IPS-18c (cell line): ENCODE measurements at regions not wholly inside any gene's neighbourhood (a gene's known extent, or its start where the extent isn't known, plus 50 kb on each side); places are given as distances from the start of the nearest gene placed in this dataset.
"Not testable (repeated sequence)": the region's sequence is repeated elsewhere in the genome, so short reads cannot be mapped to it uniquely, and the experiment has no call there.

ENCODE experiments used
- H3K4me3 ChIP-seq: 2 replicates; pipeline ENCODE4 v1.7.0; 2013; ENCODE audit warnings: low read depth, mild to moderate bottlenecking, low read length, moderate library complexity; ENCODE audit not compliant: insufficient read depth
- H3K9me3 ChIP-seq: one replicate; pipeline ENCODE4 v1.6.1; 2013; ENCODE audit warnings: mild to moderate bottlenecking, low read length, moderate library complexity; ENCODE audit not compliant: control insufficient read depth, insufficient read depth

DNA sequence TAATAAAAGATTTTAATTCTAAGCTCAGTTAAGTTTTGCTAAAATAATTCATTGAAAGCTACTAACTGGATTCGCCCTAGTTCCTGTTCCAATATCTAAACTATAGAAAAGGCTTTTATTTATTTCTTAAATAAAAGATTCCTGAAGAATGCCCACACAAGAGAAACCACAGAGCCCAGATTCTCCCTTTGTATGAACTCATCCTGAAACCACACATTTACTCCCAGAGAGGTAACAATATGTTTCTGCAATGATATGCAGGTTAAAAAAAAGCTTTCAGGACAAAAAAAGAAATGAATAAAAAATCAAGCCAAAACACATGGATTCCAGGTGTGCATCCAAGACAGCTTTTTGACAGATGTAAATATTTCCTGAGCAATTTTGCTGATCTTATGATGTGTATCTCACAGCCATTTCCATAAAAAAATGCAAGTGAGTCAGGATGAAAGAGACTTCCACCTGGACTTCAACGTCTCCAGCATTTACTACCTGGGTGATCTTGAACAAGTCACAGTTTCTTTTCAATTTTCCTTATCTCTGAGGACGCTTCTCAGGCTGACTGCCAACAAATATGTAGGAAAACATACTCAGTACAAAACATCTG lies 234.4 kb upstream of the FAT1 start:
- H3K9me3 ChIP-seq: no peaks in the 10 kb centered on the region
- no peak overlapping the region for H3K4me3 ChIP-seq

DNA sequence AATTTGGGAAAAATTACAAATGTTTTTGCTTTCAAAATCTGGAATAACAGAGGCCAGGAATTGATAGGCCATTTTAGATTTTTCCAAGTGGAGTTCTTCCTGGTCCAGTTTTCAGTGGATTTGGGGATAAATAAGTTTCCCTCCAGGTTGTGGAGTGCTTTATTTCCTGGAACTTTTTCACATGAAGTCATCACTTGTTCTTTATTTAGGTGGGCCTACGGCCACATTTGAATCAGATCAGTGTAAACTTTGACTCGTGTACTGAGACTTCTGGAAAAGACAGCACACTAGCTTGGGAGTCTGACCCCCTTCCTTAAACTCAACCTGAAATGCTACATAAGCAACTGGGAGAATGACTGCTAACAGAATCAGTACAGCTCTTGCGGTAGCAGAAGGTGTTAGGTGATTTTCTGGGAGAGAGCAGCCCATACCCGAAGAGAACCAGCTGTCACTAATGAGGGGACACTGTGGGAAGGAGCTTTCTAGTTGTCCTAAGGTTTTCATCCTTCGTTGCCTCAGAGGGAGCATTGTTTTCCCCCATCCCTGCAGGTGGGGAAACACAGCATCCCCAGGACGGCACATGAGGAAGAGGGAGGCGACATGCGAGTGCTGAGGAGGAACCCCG lies 235.2 kb upstream of the FAT1 start:
- H3K4me3 ChIP-seq: no peak overlapping the region
- H3K9me3 ChIP-seq: no peaks in the 10 kb centered on the region

DNA sequence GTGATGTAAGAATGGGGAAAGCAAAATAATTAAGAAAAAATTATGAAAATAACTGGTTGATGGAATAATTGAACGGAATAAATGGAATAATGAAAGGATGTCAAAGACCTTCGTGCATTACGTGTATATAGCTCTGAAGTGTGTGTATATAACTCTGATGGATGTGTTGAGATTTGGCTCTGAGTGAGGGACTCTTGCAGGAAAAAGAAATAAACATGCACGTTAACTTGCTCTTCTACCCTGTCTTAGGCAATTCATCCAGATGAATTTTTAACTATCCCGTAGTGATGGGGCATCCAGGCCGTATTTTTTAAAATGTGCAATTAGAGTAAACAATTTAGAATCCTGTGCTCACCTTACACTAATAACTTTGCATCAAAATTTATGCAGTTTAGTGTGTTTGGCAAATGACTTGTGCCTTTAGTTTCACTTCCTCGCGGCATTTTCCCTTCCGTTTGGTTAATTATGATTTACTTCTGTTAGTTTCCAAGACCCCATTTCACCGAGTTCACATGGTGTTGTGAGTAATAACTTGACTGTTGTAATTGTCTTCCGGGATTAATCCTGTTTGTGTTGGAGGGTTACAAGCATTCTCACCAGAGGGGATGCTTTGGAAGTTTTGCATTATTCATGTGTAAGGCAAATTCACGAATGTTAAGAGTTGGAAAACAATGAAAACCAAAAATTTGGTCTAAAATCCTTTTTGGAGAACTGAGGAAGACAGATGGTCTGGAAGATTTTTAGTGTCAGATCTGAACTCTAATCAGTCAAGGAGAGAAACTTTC lies 256.5 kb upstream of the FAT1 start:
- no peaks in the 10 kb centered on the region for H3K9me3 ChIP-seq
- H3K4me3 ChIP-seq: no peak overlapping the region

DNA sequence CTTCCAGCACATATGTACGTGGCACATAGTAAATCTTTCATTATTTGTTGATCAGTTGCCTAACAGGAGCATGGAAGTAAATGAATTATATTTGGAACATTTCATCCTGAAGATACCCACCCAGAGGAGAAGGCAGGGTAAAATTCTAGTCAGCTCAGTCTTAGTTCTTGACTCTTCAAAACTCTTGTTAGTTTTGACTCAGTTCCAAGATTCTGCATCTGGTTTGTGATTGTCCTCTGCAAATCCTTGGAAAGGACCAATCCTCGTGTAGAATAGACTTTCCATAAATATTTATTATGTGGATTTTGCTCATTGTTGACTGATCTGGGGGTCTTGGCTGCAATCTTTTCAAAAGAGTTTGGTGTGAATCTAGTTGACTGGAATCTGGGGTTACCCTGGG lies 257.5 kb upstream of the FAT1 start:
- Histone ChIP-seq H3K9me3 (no peaks in the 10 kb centered on the region), H3K4me3 (no peak overlapping the region)

DNA sequence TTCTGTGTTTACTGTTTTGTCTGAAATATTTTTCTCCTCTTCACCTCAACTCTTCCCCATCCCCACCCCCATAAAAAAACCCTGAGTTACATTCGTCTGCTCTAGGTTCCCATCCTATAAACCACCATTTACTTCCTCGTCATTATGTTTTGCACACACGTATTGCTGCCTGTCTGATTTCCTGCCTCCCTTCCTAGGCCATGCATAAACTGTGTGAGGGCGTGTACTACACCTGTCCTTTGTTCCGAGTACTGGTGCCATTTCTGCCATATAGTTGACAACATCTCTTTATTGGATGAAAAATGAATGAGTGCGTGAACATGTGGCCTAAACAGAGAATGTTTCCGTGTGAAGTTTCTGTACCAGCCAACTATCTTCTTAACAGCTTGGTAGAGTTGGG lies 258.5 kb upstream of the FAT1 start:
- H3K9me3 ChIP-seq: no peaks in the 10 kb centered on the region
- H3K4me3 ChIP-seq: no peak overlapping the region

DNA sequence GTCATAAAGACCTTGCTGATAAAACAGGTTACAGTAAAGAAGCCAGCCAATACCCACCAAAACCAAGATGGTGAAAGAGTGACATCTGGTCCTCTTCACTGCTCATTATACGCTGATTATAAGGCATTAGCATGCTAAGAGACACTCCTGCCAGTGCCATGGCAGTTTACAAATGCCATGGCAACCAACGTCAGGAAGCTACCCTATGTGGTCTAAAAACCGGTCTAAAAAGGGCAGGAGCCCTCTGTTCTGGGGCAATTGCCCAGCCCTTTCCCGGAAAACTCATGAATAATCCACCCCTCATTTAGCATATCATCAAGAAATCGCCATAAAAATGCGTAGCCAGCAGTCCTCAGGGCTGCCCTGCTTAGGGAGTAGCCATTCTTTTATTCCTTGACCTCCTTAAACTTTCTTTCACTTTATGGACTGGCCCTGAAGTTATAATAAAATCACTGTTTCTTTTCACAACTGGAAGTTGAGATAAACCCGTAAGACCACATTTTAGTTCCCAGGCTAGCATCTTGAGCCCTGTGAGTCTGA lies 260.5 kb upstream of the FAT1 start:
- H3K9me3 ChIP-seq: no peaks in the 10 kb centered on the region
- H3K4me3 ChIP-seq: no peak overlapping the region

DNA sequence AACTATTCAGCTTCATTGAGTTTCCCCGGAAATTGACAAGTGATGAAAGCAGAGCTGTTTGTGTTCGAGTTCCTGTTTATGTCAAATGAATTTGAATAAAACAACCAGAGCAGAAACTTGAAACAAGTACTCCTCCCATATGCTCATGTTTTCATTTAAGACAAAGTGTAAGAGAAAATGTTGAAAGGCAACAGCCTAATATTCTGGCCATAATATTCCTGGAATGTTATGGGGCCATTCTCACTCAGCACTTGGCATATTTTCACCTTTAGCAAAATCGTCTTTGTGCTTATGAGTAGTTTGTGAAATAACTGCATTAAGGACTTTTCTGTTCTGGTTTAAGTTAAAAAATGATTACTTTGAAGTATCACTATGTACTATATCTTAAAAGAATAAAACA lies 276.0 kb upstream of the FAT1 start:
- Histone ChIP-seq H3K9me3 (no peaks in the 10 kb centered on the region), H3K4me3 (no peak overlapping the region)

DNA sequence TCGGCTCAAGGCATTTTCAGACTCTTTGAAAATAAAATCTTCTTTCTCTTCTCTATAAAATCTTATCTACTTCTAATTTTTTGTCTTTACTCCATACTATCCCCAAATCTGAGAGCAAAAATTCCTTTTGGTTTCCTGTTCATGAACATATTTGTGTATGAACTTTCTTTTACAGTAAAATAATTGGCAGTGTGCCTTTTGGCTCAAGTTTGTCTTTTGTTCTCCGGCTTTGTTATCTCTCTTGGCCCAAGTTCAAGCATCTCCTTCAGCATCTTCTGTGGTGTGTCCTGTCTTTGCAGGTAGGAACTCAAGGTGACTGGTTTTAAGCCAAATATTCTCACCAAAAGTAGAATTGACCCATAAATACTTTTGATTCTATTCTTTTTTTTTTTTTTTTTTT lies 276.6 kb upstream of the FAT1 start:
- H3K4me3 ChIP-seq: no peak overlapping the region
- H3K9me3 ChIP-seq: no peaks in the 10 kb centered on the region

DNA sequence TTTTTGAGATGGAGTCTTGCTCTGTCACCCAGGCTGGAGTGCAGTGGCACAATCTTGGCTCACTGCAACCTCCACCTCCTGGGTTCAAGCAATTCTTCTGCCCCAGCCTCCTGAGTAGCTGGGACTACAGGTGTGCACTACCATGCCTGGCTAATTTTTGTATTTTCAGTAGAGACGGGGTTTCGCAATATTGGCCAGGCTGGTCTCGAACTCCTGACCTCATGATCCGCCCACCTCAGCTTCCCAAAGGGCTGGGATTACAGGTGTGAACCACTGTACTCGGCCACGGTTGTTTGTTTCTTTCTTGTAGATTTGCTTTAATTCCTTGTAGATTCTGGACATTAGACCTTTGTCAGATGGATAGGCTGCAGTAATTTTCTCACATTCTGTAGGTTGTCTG lies 278.5 kb upstream of the FAT1 start:
- not testable (repeated sequence) for H3K9me3 ChIP-seq

DNA sequence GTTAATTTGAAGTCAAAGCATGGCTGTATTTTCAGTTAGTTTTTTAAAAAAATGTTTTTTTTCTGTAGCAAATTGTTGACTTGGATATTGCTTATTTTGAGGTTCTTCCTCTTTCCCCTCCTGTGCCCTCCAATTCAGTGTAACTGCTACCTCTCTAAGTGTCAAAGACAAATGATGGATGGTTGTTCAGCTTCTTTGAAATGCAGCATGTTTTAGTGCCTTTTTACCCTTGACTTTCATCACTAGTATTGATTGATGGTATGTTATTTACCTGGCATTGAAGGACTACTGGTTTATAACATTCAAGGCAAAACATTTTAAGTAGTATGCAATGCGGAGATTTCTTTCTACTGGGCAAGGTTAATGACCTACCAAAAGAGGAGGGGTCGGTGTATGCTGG lies 281.0 kb upstream of the FAT1 start:
- no peak overlapping the region for H3K4me3 ChIP-seq
- H3K9me3 ChIP-seq: no peaks in the 10 kb centered on the region

More for the DNA sequence above, 278.5 kb upstream of the FAT1 start:
- H3K4me3 ChIP-seq: not testable (repeated sequence)

DNA sequence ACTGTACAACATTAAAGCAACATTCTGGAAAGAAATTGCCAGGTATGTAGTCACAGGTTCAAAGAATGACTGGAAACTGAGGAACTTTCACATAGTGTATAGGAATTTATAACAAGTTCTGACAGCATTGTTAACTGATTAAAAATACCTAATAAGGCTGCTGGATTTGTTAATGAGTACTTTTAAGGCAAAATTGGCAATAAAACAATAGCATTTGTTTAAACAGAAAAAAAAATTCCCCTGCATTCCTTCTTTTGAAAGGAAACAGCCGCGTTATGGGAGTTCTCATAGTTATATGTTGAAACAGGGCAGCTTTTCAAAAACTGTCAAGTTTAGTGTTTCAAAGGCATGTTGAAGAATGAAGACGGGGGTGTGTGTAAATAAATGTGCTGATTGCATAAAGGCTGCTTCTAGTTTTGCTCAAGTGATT lies 282.5 kb upstream of the FAT1 start:
- Histone ChIP-seq H3K4me3 (no peak overlapping the region), H3K9me3 (no peaks in the 10 kb centered on the region)

DNA sequence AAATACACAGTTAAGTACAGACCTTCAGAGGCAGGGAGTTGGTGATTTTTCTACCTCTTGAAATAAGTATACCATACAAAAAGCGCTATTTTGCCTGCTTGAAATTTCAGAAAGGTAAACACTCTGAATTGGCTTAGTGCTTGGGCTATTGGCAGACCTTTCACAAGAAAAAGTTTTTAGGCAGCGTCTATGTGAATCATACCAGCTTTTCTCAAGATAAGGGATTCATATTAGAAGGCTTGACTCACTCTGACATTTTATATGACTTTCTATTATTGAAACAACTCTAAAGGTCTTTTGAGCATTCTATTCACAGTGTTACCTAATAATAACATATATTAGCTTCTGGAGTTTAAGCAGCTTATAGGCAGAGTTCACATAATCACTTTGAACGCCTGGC lies 286.4 kb upstream of the FAT1 start:
- H3K4me3 ChIP-seq: no peak overlapping the region

DNA sequence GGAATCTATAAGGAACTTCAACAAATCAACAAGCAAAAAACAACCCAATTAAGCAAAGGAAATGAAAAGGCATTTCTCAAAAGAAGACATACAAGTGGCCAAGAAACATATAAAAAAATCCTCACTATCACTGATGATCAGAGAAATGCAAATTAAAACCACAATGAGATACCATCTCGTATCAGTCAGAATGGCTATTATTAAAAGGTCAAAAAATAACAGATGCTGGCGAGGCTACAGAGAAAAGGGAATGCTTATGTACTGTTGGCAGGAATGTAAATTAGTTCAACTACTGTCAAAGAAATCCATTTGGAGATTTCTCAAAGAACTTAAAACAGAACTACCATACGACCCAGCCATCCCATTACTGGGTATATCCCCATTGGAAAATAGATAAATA lies 292.4 kb upstream of the FAT1 start:
- H3K4me3 ChIP-seq: no peak overlapping the region
- H3K9me3 ChIP-seq: no peaks in the 10 kb centered on the region

More for the DNA sequence above, 286.4 kb upstream of the FAT1 start:
- no peaks in the 10 kb centered on the region for H3K9me3 ChIP-seq

DNA sequence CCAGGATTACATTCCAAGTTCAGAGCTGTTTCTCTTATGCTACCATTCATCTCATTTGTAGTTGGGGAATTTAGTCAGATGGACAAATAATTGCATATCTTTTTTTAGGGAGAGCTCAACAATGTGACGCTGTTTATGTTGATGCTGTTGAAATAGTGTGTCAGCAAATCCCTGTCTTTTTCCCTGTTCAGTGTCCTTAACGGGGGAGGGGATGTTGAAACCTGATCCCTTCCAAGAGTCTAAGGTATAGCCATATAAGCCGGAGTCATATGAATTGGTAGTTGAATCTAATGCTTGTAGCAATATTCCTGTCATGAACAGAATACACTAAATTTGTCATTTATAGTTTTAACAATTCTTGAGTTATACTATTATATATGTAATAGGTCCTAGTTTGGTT lies 293.5 kb upstream of the FAT1 start:
- Histone ChIP-seq H3K4me3 (no peak overlapping the region), H3K9me3 (no peaks in the 10 kb centered on the region)

DNA sequence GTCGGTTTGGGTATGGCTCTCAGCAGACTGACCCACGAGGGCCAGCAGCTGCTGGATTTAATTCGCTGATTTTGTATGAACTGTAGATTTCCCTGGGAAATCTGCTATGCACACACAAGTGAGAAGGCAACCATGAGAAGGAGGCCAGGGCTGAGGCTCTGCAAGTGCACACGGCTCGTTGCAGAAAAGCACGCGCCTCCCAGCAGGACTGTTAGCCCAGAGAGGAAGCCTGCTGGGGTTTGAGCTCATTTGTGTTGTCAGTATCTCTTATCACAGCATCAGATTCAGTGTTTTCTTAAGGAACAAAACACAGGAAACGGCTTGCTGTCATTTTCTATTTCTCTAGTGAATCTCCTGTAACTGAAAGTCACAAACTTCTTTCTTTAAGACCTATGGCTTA lies 296.2 kb upstream of the FAT1 start:
- H3K4me3 ChIP-seq: no peak overlapping the region

DNA sequence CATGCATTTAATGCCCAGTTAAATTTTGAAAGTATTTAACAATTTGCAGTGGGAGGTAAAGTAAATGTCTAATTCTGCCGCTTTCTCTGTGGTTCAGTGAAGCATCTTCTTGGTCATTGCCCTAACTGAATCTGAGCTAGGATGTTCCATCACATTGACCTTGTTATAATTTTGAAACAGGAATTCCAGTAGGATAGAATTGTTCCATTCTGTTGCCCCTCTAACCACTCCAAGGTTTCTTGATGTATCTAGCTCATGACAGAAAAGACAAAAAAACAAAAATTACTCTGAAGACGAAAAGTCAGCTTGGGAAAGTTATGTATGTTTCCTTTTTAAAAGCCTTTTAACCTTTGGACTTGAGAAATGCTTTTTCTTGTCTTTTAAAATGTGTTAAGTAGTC lies 297.0 kb upstream of the FAT1 start:
- no peak overlapping the region for H3K4me3 ChIP-seq
- no peaks in the 10 kb centered on the region for H3K9me3 ChIP-seq

More for the DNA sequence above, 296.2 kb upstream of the FAT1 start:
- no peaks in the 10 kb centered on the region for H3K9me3 ChIP-seq

DNA sequence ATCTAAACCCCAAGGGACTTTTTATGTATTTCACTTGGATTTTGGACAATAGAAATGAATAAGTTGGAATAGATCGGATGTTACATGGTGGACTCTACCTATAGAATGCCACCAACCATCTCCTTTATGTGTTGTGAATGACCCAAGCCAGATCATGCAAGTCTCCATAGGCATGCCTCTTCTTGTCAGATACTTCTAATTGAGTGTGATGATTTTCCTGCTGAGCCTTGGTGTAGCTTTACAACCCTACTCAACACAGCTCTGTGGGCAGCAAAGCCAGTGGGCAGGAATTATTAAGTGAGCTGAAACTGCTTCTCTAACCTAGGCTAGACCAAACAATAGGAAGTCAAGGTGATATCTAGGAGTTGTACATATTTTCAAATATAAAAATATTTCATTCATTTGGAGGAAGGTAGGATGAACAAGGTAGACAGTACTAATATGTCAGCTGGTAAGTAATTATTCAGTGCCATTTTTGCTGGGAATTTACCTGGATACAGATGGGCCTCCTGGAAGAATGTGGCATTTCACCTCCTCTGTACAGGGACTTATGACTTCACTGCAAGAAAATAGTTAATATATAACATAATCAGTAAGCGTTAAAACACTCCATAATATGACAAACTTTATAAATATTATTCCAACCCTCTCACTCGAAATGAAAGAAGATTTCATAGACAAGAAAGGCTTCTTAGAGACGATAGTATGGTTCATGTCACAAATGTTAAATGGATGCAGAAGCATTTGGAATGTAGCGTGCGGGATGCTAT lies 298.0 kb upstream of the FAT1 start:
- Histone ChIP-seq H3K4me3 (no peak overlapping the region), H3K9me3 (no peaks in the 10 kb centered on the region)
